GM21367 (cell line): ENCODE measurements at regions not wholly inside any gene's neighbourhood (a gene's known extent, or its start where the extent isn't known, plus 50 kb on each side); places are given as distances from the start of the nearest gene placed in this dataset.
"Not testable (repeated sequence)": the region's sequence is repeated elsewhere in the genome, so short reads cannot be mapped to it uniquely, and the experiment has no call there.

Source experiments
- ATAC-seq: cut with Tn5 transposase; IDR thresholded peaks from one replicate; pipeline ENCODE4 v1.9.1; 2021; ENCODE audit not compliant: unreplicated experiment

GRCh38 chr3:5918626-5919025, 731.1 kb downstream of the EDEM1 start:
- ATAC-seq: no peak

- no peak for ATAC-seq
Measured at GRCh38 chr3:5929027-5929426, 741.5 kb downstream of the EDEM1 start.

- not testable (repeated sequence) for ATAC-seq
Measured at GRCh38 chr3:5944061-5944460, 756.6 kb downstream of the EDEM1 start.

- ATAC-seq: no peak
Measured at GRCh38 chr3:5948084-5948483, 760.6 kb downstream of the EDEM1 start.

GRCh38 chr3:5951026-5951425, 763.5 kb downstream of the EDEM1 start:
- no peak for ATAC-seq

- no peak for ATAC-seq
Measured at GRCh38 chr3:5972586-5972985, 785.1 kb downstream of the EDEM1 start.

GRCh38 chr3:5974630-5975322, 787.3 kb downstream of the EDEM1 start:
- ATAC-seq: no peak

GRCh38 chr3:5977331-5977730, 789.8 kb downstream of the EDEM1 start:
- ATAC-seq: no peak

GRCh38 chr3:5980475-5980874, 793.0 kb downstream of the EDEM1 start:
- no peak for ATAC-seq

- no peak for ATAC-seq
Measured at GRCh38 chr3:5994651-5995050, 807.1 kb downstream of the EDEM1 start.

- ATAC-seq: no peak
Measured at GRCh38 chr3:6018456-6018855, 830.9 kb downstream of the EDEM1 start.

- no peak for ATAC-seq
Measured at GRCh38 chr3:6022621-6023020, 835.1 kb downstream of the EDEM1 start.

GRCh38 chr3:6025032-6025431, 835.9 kb upstream of the GRM7 start:
- no peak for ATAC-seq

- not testable (repeated sequence) for ATAC-seq
Measured at GRCh38 chr3:6030648-6031047, 830.3 kb upstream of the GRM7 start.

- ATAC-seq: no peak
Measured at GRCh38 chr3:6035626-6036025, 825.3 kb upstream of the GRM7 start.

GRCh38 chr3:6039971-6040370, 820.9 kb upstream of the GRM7 start:
- no peak for ATAC-seq

GRCh38 chr3:6041894-6042293, 819.0 kb upstream of the GRM7 start:
- no peak for ATAC-seq

GRCh38 chr3:6047016-6047415, 813.9 kb upstream of the GRM7 start:
- no peak for ATAC-seq

GRCh38 chr3:6060251-6060650, 800.7 kb upstream of the GRM7 start:
- ATAC-seq: no peak

GRCh38 chr3:6062261-6063187, 798.4 kb upstream of the GRM7 start:
- ATAC-seq: no peak

- no peak for ATAC-seq
Measured at GRCh38 chr3:6066397-6066796, 794.5 kb upstream of the GRM7 start.

- ATAC-seq: not testable (repeated sequence)
Measured at GRCh38 chr3:6066868-6067578, 793.9 kb upstream of the GRM7 start.
